ENCODE measurements at regions not wholly inside any gene's neighbourhood (a gene's known extent, or its start where the extent isn't known, plus 50 kb on each side); places are given as distances from the start of the nearest gene placed in this dataset.
"Not testable (repeated sequence)": the region's sequence is repeated elsewhere in the genome, so short reads cannot be mapped to it uniquely, and the experiment has no call there.

DNA sequence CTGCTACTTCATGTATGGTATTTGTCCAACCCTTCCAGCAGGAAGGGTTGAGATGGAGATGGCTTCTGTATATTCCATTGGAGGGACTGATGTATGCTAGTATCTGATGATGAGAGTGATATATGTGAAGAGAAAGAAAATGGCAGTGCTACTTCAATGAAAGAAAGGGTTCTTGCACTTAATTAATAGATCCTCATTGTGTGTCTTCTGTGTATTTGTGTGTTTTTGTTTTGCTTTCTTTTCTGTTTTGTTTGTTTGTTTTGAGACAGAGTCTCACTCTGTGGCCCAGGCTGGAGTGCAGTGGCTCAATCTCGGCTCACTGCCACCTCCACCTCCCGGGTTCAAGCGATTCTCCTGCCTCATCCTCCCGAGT, 61.2 kb upstream of the CRYM start:
- ATAC-seq, result no peak
- Histone ChIP-seq H3K27ac (no peak overlapping the region), H3K36me3 (no peaks in the 10 kb centered on the region), H3K4me1 (no peaks in the 10 kb centered on the region), H3K27me3 (ENCODE audit: low read depth) (no peaks in the 10 kb centered on the region), H3K9me3 (no peaks in the 10 kb centered on the region), H3K4me3 (no peak overlapping the region)
- DNase-seq, result no peak
- TF ChIP-seq, protein P1, sequence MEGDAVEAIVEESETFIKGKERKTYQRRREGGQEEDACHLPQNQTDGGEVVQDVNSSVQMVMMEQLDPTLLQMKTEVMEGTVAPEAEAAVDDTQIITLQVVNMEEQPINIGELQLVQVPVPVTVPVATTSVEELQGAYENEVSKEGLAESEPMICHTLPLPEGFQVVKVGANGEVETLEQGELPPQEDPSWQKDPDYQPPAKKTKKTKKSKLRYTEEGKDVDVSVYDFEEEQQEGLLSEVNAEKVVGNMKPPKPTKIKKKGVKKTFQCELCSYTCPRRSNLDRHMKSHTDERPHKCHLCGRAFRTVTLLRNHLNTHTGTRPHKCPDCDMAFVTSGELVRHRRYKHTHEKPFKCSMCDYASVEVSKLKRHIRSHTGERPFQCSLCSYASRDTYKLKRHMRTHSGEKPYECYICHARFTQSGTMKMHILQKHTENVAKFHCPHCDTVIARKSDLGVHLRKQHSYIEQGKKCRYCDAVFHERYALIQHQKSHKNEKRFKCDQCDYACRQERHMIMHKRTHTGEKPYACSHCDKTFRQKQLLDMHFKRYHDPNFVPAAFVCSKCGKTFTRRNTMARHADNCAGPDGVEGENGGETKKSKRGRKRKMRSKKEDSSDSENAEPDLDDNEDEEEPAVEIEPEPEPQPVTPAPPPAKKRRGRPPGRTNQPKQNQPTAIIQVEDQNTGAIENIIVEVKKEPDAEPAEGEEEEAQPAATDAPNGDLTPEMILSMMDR (IDR thresholded peaks at IDR 0.05), result no peak
- intact Hi-C loops (cut with DNase I), result no loop called here

DNA sequence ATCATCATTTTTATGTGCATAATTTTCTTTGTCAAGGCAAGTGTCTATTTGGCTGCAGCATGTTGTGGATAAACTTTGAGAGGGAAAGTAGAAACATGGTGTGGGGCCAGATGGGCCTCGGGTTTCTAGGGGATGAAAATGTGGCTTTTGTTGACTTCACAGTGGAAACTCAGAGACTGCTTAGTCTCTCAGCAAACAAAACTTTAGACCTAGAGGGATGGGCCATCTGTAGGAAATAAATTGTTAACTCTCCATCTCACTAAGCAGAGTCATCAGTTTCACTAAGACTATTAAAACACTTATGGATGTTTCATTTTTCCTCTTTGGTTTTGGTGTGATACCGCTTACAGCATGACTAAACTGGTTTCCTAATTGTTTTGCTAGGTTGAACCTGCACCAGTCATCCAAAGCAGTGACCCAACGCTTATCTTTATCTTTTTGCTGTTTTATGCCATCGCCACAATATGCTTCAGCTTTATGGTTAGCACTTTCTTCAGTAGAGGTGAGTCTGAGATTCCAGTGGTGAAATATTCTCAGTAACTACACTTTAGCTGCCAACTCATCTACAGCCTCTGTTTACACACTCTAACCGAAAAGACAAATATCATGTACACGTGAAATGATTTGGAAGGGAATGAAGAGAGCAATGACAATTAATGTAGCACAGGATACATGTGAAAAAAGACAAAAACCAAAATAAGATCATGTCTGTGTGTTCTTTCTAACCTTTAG, 60.6 kb upstream of the CRYM start:
- TF ChIP-seq, protein P1 (IDR thresholded peaks at IDR 0.05), result no peak
- no peaks in the 10 kb centered on the region for H3K9me3 ChIP-seq
- intact Hi-C loops (cut with DNase I), result no loop called here
- no peaks in the 10 kb centered on the region for H3K4me1 ChIP-seq
- no peak overlapping the region for H3K27ac ChIP-seq
- H3K4me3 ChIP-seq, result no peak overlapping the region
- DNase-seq (no peak), ATAC-seq (no peak)
- no peaks in the 10 kb centered on the region for H3K36me3 ChIP-seq
- H3K27me3 ChIP-seq (ENCODE audit: low read depth), result no peaks in the 10 kb centered on the region

DNA sequence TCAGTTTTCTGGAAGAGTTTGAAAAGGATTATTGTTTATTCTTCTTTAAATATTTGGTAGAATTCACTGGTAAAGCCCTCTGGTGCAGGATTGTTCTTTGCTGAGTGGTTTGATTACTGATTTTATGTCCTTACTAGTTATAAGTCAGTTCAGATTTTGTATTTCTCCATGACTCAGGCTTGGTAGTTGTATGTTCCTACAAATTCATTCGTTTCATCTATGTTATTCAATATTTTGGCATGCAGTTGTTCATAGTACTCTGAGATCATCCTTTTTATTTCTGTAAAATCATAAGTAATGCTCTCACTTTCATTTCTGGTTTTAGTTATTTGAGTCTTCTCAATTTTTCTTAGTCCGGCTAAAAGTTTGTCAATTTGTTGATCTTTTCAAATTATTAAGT, 58.1 kb upstream of the CRYM start:
- H3K36me3 ChIP-seq, result no peaks in the 10 kb centered on the region
- H3K4me3 ChIP-seq, result no peak overlapping the region
- no peaks in the 10 kb centered on the region for H3K27me3 ChIP-seq (ENCODE audit: low read depth)
- intact Hi-C loops (cut with DNase I), result no loop called here
- no peak for DNase-seq
- ATAC-seq, result no peak
- H3K4me1 ChIP-seq, result no peaks in the 10 kb centered on the region
- H3K27ac ChIP-seq, result no peak overlapping the region
- TF ChIP-seq, protein P1 (IDR thresholded peaks at IDR 0.05), result no peak
- H3K9me3 ChIP-seq, result no peaks in the 10 kb centered on the region

DNA sequence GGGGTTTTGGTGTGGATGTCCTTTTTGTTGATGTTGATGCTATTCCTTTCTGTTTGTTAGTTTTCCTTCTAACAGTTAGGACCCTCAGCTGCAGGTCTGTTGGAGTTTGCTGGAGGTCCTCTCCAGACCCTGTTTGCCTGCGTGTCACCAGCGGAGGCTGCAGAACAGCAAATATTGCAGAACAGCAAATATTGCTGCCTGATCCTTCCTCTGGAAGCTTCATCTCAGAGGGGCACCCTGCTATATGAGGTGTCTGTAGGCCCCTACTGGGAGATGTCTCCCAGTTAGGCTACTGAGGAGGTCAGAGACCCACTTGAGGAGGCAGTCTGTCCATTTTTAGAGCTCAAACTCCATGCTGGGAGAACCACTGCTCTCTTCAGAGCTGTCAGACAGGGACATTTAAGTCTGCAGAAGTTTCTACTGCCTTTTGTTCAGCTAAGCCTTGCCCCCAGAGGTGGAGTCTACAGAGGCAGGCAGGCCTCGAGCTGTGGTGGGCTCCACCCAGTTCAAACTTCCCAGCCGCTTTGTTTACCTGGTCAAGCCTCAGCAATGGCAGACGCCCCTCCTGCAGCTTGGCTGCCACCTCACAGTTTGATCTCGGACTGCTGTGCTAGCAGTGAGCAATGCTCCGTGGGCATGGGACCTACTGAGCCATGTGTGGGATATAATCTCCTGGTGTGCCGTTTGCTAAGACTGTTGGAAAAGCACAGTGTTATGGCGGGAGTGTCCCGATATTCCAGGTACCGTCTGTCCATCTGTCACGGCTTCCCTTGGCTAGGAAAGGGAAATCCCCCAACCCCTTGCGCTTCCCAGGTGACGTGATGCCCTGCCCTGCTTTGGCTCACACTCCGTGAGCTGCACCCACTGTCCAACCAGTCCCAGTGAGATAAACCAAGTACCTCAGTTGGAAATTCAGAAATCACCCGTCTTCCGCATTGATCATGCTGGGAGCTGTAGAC, 56.4 kb upstream of the CRYM start:
- H3K36me3 ChIP-seq; DNase-seq; H3K9me3 ChIP-seq; H3K27ac ChIP-seq; intact Hi-C loops (cut with DNase I); H3K4me1 ChIP-seq; ATAC-seq; H3K27me3 ChIP-seq (ENCODE audit: low read depth); H3K4me3 ChIP-seq: not testable (repeated sequence)

DNA sequence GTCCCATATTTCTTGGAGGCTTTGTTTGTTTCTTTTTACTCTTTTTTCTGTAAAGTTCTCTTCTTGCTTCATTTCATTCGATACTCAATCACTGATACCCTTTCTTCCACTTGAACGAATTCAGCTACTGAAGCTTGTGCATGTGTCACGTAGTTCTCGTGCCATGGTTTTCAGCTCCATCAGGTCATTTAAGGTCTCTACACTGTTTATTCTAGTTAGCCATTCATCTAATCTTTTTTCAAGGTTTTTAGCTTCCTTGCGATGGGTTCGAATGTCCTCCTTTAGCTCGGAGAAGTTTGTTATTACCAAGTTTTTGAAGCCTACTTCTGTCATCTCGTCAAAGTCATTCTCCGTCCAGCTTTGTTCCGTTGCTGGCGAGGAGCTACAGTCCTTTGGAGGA, 55.6 kb upstream of the CRYM start:
- DNase-seq; H3K27me3 ChIP-seq (ENCODE audit: low read depth); H3K4me1 ChIP-seq; H3K27ac ChIP-seq; intact Hi-C loops (cut with DNase I); H3K36me3 ChIP-seq; H3K9me3 ChIP-seq; H3K4me3 ChIP-seq; ATAC-seq: not testable (repeated sequence)

Measured in lower lobe of right lung (tissue), 2 donors.